ENCODE measurements at regions not wholly inside any gene's neighbourhood (a gene's known extent, or its start where the extent isn't known, plus 50 kb on each side); places are given as distances from the start of the nearest gene placed in this dataset.

GRCh38 chr6:1122083-1122482, 189.8 kb upstream of the FOXQ1 start:
- no peak for TF ChIP-seq ZNF671 (CRISPR knock-in tag; IDR thresholded peaks at IDR 0.05)
- TF ChIP-seq, protein P1, sequence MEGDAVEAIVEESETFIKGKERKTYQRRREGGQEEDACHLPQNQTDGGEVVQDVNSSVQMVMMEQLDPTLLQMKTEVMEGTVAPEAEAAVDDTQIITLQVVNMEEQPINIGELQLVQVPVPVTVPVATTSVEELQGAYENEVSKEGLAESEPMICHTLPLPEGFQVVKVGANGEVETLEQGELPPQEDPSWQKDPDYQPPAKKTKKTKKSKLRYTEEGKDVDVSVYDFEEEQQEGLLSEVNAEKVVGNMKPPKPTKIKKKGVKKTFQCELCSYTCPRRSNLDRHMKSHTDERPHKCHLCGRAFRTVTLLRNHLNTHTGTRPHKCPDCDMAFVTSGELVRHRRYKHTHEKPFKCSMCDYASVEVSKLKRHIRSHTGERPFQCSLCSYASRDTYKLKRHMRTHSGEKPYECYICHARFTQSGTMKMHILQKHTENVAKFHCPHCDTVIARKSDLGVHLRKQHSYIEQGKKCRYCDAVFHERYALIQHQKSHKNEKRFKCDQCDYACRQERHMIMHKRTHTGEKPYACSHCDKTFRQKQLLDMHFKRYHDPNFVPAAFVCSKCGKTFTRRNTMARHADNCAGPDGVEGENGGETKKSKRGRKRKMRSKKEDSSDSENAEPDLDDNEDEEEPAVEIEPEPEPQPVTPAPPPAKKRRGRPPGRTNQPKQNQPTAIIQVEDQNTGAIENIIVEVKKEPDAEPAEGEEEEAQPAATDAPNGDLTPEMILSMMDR (IDR thresholded peaks at IDR 0.05), result no peak
- TF ChIP-seq ATF2 (CRISPR knock-in tag; IDR thresholded peaks at IDR 0.05; ENCODE audit: borderline replicate concordance, low read depth), result no peak
- no peak for TF ChIP-seq NR2C2 (CRISPR knock-in tag; IDR thresholded peaks at IDR 0.05)
- TF ChIP-seq, protein P2, sequence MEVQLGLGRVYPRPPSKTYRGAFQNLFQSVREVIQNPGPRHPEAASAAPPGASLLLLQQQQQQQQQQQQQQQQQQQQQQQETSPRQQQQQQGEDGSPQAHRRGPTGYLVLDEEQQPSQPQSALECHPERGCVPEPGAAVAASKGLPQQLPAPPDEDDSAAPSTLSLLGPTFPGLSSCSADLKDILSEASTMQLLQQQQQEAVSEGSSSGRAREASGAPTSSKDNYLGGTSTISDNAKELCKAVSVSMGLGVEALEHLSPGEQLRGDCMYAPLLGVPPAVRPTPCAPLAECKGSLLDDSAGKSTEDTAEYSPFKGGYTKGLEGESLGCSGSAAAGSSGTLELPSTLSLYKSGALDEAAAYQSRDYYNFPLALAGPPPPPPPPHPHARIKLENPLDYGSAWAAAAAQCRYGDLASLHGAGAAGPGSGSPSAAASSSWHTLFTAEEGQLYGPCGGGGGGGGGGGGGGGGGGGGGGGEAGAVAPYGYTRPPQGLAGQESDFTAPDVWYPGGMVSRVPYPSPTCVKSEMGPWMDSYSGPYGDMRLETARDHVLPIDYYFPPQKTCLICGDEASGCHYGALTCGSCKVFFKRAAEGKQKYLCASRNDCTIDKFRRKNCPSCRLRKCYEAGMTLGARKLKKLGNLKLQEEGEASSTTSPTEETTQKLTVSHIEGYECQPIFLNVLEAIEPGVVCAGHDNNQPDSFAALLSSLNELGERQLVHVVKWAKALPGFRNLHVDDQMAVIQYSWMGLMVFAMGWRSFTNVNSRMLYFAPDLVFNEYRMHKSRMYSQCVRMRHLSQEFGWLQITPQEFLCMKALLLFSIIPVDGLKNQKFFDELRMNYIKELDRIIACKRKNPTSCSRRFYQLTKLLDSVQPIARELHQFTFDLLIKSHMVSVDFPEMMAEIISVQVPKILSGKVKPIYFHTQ (CRISPR knock-in tag; IDR thresholded peaks at IDR 0.05), result no peak
- TF ChIP-seq GABPB1 (CRISPR knock-in tag; IDR thresholded peaks at IDR 0.05), result no peak
- TF ChIP-seq CBFB (CRISPR knock-in tag; IDR thresholded peaks at IDR 0.05; ENCODE audit: low read depth), result no peak
- TF ChIP-seq SMAD4 (CRISPR knock-in tag; IDR thresholded peaks at IDR 0.05), result no peak
